ENCODE measurements at regions not wholly inside any gene's neighbourhood (a gene's known extent, or its start where the extent isn't known, plus 50 kb on each side); places are given as distances from the start of the nearest gene placed in this dataset.
"Not testable (repeated sequence)": the region's sequence is repeated elsewhere in the genome, so short reads cannot be mapped to it uniquely, and the experiment has no call there.

GRCh38 chr6:92682516-92683398 lies 736.6 kb downstream of the EPHA7 start:
- TF ChIP-seq CTCF (IDR thresholded peaks at IDR 0.05; ENCODE audit: low read depth, low read length, missing control alignments): no peak
- Histone ChIP-seq H3K27ac (no peak overlapping the region), H3K27me3 (replicated peaks) (no peaks in the 10 kb centered on the region), H3K4me3 (ENCODE audit: low read depth, low read length) (no peak overlapping the region), H3K36me3 (replicated peaks) (no peaks in the 10 kb centered on the region)
- in situ Hi-C loops (cut with HindIII; ENCODE audit: low pct_ligation_motif_present, low sequenced_read_pairs): no loop called here
- no peak for DNase-seq

GRCh38 chr6:92681401-92681800 lies 738.0 kb downstream of the EPHA7 start:
- Histone ChIP-seq H3K36me3 (replicated peaks) (no peaks in the 10 kb centered on the region), H3K27me3 (replicated peaks) (no peaks in the 10 kb centered on the region), H3K4me3 (ENCODE audit: low read depth, low read length) (no peak overlapping the region), H3K27ac (no peak overlapping the region)
- TF ChIP-seq CTCF (IDR thresholded peaks at IDR 0.05; ENCODE audit: low read depth, low read length, missing control alignments): no peak
- in situ Hi-C loops (cut with HindIII; ENCODE audit: low pct_ligation_motif_present, low sequenced_read_pairs): no loop called here
- no peak for DNase-seq

GRCh38 chr6:92671462-92671861 lies 747.9 kb downstream of the EPHA7 start:
- H3K27me3 ChIP-seq (replicated peaks); DNase-seq; H3K27ac ChIP-seq; H3K4me3 ChIP-seq (ENCODE audit: low read depth, low read length); H3K36me3 ChIP-seq (replicated peaks); in situ Hi-C loops (cut with HindIII; ENCODE audit: low pct_ligation_motif_present, low sequenced_read_pairs): not testable (repeated sequence)

- in situ Hi-C loops (cut with HindIII; ENCODE audit: low pct_ligation_motif_present, low sequenced_read_pairs): no loop called here
- no peak overlapping the region for H3K27ac ChIP-seq
- no peak for DNase-seq
- H3K27me3 ChIP-seq (replicated peaks): no peaks in the 10 kb centered on the region
- no peak overlapping the region for H3K4me3 ChIP-seq (ENCODE audit: low read depth, low read length)
- TF ChIP-seq CTCF (IDR thresholded peaks at IDR 0.05; ENCODE audit: low read depth, low read length, missing control alignments): no peak
- no peaks in the 10 kb centered on the region for H3K36me3 ChIP-seq (replicated peaks)
Observed at GRCh38 chr6:92667843-92668242, 751.5 kb downstream of the EPHA7 start.

- TF ChIP-seq CTCF (IDR thresholded peaks at IDR 0.05; ENCODE audit: low read depth, low read length, missing control alignments): no peak
- DNase-seq: no peak
- Histone ChIP-seq H3K27me3 (replicated peaks) (no peaks in the 10 kb centered on the region), H3K4me3 (ENCODE audit: low read depth, low read length) (no peak overlapping the region), H3K36me3 (replicated peaks) (no peaks in the 10 kb centered on the region), H3K27ac (no peak overlapping the region)
- in situ Hi-C loops (cut with HindIII; ENCODE audit: low pct_ligation_motif_present, low sequenced_read_pairs): no loop called here
Observed at GRCh38 chr6:92648364-92649086, 770.8 kb downstream of the EPHA7 start.

- DNase-seq: no peak
- no peak overlapping the region for H3K4me3 ChIP-seq (ENCODE audit: low read depth, low read length)
- no peak for TF ChIP-seq CTCF (IDR thresholded peaks at IDR 0.05; ENCODE audit: low read depth, low read length, missing control alignments)
- H3K27ac ChIP-seq: no peak overlapping the region
- in situ Hi-C loops (cut with HindIII; ENCODE audit: low pct_ligation_motif_present, low sequenced_read_pairs): no loop called here
- no peaks in the 10 kb centered on the region for H3K27me3 ChIP-seq (replicated peaks)
- no peaks in the 10 kb centered on the region for H3K36me3 ChIP-seq (replicated peaks)
Observed at GRCh38 chr6:92647630-92648029, 771.7 kb downstream of the EPHA7 start.

All from brain microvascular endothelial cell (primary cell).